ENCODE measurements at regions not wholly inside any gene's neighbourhood (a gene's known extent, or its start where the extent isn't known, plus 50 kb on each side); places are given as distances from the start of the nearest gene placed in this dataset.

DNA sequence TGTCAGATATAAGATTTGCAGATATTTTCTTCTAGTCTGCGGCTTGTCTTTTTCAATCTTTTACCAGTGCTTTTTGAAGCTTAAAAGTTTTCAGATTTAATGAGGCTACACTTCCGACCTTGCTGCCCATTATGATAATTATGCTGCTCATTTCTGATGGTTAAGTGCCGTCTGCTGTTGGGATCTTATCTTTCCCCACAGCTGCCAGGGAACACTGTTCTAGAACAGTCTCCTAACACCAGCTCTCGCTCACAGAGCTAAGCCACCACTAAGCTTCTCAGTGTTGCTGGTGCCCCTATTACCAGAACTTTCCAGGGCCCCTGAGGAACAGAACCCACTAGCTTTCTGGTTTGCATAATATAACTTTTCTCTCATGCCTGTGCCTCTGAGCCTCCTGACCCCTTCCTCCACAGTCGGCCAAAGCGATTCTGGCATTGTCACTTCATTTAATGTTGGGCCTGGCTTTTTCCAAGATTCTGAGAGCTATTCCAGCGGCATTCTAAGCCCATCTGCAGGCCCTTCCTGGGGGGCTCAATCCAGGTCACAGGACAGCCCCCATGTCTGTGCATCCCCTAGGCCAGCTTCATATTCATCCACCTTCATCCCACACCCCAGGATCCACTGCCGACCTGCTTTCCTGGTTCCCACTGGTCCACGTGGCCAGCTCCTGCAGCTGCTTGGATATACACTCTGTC is 237.0 kb downstream of the PTPRU start:
- DNase-seq: no peak

GRCh38 chr1:29471487-29472313 is 235.4 kb downstream of the PTPRU start:
- no peak for DNase-seq

DNA sequence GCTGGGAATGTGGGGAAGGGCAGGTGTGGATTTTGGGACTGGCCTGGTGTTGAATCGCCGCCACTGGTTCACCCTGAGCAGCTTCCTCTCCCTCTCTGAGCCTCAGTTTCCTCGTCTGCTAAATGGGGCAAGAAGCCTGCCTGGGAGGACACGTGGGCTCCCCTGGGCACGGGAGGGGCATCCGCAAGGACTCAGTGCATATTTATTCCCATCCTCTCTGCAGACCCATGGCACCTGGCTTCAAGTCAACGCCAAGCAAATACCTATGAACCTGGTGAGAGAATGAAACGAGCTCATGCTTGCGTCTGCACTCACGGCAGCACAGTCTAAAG is 234.4 kb downstream of the PTPRU start:
- DNase-seq: no peak

GRCh38 chr1:29470087-29470787 is 233.9 kb downstream of the PTPRU start:
- DNase-seq: no peak

GRCh38 chr1:29469457-29469856 is 233.1 kb downstream of the PTPRU start:
- DNase-seq: no peak

DNA sequence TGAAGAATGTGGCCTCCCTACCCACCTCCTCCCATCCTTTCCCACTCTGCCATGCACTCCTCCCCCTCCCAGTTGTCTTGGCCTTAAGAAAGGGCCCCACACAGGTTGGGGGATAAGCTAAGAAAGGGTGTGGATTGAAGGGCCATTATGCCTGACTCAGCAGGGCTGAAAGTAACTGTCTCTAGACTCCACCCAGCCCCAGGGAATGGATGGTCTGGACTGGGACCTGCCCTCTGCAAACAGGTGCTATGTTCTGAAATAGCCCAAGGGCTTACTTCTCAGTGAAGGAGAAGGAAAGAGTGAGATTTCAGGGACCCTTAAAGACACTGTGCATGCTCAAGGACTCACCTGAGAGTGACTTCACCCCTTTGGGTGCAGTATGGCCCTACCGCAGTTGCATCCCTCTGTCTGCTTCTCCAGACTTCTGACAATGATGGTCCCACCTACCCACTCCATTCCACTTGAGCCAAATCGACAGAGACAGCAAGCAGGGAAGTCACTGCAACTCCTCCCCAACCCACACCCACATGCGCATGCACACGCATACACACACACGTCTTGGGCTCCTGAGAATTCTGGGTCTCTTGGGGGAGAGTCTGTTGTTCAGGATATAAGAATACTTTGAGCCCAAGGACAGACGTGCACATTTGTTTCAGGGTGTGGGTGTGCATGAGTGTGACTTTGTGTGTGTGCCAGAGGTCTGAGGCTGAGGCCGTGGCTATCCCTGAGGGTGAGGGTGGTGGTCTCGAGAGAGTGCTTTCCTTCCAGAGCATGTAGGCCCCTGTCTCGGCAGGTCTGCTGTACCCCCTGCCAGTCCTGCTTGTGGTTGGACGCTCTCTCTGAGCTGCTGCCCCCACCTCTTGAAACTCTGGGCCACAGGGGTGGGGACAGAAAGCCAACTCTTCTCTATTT is 231.9 kb downstream of the PTPRU start:
- DNase-seq: no peak

DNA sequence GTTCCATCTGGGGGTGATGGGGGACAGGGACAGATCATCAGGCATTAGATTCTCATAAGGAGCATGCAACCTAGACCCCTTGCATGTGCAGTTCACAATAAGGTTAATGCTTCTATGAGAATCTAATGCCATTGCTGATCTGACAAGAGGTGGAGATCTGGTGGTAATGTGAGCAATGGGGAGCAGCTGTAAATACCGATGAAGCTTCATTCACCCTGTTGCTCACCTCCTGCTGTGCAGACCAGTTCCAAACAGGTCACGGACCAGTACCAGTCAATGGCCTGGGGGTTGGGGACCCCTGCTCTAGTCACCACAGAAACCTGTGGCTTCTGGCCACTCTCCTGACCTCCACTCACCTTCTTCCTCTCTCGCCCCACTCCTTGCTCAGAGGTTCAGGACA is 229.9 kb downstream of the PTPRU start:
- DNase-seq: no peak

- DNase-seq: no peak
Measured at GRCh38 chr1:29465755-29466154, 229.4 kb downstream of the PTPRU start.

- no peak for DNase-seq
Measured at GRCh38 chr1:29462096-29462495, 225.8 kb downstream of the PTPRU start.

DNA sequence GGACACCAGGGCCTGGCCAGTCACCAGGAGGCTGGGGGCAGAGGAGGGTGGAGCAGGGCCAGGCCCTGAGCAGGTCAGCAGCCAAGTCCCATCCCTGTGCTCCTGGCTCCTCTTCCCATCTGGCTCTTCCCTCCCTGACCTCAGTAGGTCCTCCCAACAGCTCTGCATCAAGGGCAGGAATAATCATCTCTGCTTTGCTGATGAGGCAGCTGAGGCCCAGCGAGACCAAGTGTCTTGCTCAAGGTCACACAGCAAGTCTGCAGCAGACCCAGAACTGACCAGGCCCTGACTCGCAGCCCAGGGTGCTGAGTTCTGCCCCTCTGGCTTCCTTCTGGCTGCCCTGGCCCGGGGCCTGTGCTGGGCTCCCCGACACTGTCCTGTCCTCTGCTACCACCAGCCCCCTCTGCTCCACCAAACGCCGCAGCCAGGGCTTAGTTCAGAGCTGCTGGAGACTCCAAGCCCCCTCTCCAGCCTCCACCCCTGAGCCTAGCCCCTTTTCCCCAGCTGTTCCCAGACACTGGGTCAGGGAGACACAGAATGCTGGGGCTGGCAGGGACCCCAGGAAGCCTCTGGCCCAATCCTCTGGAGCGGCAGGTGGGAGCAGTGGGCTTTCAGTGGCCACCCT is 224.9 kb downstream of the PTPRU start:
- no peak for DNase-seq

- no peak for DNase-seq
Measured at GRCh38 chr1:29460694-29461093, 224.4 kb downstream of the PTPRU start.

DNA sequence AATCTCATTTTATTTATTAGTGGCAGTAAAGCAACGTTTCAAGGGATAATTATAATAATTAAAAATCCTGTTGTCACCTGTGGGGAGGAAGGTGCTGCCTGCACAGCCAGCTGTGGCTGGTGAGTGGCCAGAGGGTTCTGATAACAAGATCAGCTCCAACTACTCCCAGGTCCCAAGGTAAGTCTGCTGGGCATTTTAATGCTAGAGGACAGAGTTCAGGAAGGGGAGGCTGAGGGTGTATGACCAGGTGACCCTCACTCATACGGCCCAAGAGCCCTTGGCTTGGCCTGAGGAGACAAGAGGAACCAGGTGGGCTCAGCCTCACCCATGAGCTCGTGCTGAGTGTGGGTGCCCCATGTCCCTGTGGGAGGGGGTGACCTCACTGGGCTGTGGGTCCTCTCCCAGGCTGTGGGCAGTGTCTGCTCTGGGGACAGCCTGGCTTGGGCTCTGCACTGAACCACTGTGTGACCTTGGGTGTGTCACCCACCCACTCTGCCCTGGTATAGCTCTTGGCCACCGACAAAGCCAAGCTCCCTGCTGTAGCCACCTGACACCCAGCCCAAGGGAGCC is 223.8 kb downstream of the PTPRU start:
- DNase-seq: no peak

- no peak for DNase-seq
Measured at GRCh38 chr1:29459620-29459945, 223.3 kb downstream of the PTPRU start.

- DNase-seq: no peak
Measured at GRCh38 chr1:29458737-29459619, 222.7 kb downstream of the PTPRU start.

GRCh38 chr1:29457496-29458368 is 221.4 kb downstream of the PTPRU start:
- no peak for DNase-seq

- DNase-seq: no peak
Measured at GRCh38 chr1:29456685-29457435, 220.5 kb downstream of the PTPRU start.

DNA sequence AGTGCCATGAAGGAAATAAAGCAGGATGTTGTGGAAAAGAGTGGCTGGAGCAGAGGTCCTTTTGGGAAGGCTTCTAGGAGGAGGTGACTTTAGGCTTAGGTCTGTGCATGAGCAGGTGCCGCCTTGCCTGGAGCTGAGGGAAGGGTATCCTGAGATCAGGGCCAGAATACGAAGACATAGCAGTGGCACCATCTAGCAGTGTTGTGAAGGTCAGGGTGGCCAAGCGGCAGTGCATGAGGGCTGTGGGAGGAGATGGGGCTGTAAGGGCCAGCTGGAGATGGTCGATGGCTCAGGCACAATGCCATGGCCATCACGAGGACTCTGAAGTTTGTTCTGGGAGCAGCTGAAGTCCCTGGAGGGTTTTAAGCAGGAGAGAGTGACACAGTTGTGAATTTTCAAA is 219.5 kb downstream of the PTPRU start:
- no peak for DNase-seq

- no peak for DNase-seq
Measured at GRCh38 chr1:29454616-29455380, 218.5 kb downstream of the PTPRU start.
